Esophagus mucosa (tissue), 1 donor: ENCODE measurements at regions not wholly inside any gene's neighbourhood (a gene's known extent, or its start where the extent isn't known, plus 50 kb on each side); places are given as distances from the start of the nearest gene placed in this dataset.
A peak's percentile ranks its signal among the peaks of the same experiment; 100 is the strongest.

Source experiments
- ATAC-seq: fragments of 200-7000 bp; cut with Tn5 transposase; one replicate; pipeline ENCODE4 v1.9.1; 2020
- donor health status: DM: yes; HTN: yes; CAD: no.

DNA sequence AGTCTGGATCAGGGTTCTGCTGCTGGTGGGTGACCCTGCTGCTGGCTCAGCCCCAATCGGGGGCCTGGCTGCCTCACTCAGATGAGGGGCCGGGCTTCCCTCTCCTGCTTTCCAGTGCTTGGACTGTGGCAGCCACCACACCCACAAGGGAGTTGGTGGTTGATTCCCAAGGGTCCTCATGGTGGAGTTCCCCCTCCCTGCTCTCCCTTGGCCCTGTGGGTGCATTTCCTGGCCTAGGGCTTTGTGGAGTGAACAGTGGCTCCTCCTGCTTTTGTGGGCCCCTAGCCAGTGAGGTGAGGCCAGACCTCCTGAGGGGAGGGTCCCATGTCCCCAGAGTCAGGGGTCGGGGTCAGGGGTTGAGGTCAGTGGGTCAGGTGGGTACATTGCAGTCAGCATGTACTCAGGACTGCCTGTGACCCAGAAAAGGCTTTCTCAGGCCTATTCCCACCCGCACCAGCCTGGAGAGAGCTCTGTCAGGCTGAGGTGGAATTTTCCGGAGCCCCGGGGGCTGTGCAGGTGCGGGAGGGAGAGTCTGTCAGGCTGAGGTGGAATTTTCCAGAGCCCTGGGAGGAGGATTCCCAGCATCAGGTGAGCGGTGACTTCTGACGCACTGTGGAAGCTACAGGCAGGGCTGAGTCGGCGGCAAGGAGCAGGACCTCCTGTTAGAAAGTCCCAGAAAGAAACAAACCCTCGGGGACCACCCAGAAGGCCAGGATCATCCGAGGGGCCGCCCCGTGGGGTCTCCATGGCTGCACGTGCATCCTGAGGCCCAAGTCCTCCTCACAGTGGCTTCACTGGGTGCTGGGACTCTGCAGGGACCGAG lies 94.4 kb upstream of the INSIG1 start:
- no peak for ATAC-seq

GRCh38 chr7:155203882-155204691 lies 93.6 kb upstream of the INSIG1 start:
- ATAC-seq, result no peak

- ATAC-seq, result no peak
Observed at GRCh38 chr7:155204744-155205367, 92.8 kb upstream of the INSIG1 start.

GRCh38 chr7:155205368-155206317 lies 92.0 kb upstream of the INSIG1 start:
- peak; percentile 81 for ATAC-seq

- peak; percentile 26 for ATAC-seq
Observed at GRCh38 chr7:155206318-155207020, 91.2 kb upstream of the INSIG1 start.

- no peak for ATAC-seq
Observed at GRCh38 chr7:155207326-155208002, 90.2 kb upstream of the INSIG1 start.

DNA sequence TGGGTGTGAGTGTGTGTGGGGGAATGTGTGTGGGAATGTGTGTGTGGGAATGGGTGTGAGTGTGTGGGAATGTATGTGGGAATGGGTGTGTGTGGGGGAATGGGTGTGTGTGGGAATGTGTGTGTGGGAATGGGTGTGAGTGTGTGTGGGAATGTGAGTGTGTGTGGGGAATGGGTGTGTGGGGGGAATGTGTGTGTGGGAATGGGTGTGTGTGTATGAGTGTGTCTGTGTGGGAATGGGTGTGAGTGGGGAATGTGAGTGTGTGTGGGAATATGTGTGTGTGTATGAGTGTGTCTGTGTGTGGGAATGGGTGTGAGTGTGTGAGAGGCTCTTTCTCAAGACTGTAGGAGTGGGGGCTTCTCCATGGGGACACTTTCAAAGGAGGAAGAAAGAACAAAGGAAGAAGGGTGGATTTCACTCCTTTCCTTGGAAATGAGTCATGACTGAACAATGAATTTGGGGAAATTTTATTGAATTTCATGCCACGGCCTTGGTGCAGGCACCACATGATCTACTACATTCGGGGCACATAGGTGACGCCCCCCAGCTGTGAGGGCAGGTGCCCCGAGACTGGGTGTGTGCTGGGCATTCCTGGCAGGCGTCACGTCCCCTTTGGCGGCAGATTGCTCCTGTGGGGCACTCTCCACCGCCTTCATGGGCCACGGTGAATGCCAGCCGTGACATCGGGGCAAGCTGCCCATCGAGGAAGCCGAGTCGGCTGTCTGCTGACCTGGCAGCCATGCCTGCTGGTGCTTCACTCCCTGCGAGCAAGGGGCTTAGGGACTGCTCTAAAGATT lies 88.8 kb upstream of the INSIG1 start:
- ATAC-seq, result no peak

GRCh38 chr7:155209478-155210319 lies 88.0 kb upstream of the INSIG1 start:
- ATAC-seq, result no peak

- ATAC-seq, result no peak
Observed at GRCh38 chr7:155210356-155210755, 87.3 kb upstream of the INSIG1 start.

DNA sequence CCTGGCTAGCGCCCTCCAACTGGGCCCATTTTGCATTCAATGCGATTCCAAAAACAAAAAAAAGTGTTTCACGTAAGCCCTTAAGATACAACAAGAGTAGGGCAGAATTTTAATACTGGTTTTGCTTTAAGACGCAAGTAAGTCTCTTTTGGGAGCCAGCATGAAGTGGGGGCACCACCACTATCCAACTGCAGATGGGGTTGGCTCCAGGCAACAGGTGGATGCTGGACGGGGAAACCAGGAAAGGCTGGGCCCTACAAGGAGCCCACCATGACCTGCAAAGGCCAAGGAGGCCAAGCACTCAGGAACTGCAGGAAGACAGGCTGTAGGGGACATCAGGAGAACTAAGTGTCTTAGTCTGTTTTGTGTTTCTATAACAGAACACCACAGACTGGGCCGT lies 86.5 kb upstream of the INSIG1 start:
- no peak for ATAC-seq

DNA sequence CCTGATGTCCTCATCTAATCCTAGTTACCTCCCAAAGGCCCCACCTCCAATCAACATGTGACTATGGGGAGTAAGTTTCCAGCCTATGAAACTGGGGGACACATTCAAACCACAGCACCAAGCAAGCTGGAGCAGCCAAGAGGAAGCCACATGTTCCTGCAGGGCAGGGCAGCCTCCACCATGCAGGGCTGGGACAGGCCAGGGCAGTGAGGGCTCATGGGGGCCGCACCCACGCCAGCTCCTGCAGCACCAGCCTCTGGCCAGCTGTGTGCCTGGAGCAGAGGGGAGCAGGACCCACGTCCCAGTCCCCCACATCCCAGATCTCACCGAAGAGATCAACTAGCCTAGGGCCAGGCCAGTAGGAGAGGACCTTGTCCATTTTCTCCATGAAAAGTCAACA lies 85.9 kb upstream of the INSIG1 start:
- ATAC-seq, result no peak

DNA sequence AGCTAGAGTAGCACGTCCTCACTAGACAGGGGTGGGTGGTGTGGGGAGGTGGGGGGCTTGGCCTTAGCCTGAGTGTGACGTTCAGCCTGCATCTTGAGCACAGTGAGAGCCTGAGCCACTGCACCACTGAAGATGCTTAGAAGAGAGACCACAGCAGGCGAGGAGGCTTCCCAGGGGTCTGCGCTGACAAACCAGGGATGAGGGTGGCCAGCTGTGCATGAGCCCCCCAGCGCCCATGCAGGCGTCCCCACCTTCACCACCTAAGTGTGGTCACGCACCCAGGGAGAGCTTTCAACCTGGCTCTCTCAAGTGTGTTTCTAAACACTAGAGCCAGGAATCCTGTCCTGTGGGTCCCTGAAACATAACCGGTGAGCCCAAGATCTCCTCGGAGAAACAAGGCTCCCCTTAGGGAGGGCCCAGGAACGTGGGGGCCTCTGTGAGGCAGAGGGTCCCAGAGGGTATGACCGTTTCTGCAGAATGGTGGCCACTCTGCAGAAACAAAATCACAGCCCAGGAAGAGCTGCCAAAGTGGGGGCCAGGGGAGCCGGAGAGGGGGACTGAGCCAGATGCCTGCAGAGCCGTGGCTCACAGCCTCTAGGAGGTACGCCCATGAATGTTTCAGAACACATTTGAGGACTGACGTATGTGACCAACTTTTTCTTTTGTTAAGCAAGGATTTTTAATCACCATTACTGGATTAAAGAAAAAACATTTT lies 85.2 kb upstream of the INSIG1 start:
- ATAC-seq, result no peak

DNA sequence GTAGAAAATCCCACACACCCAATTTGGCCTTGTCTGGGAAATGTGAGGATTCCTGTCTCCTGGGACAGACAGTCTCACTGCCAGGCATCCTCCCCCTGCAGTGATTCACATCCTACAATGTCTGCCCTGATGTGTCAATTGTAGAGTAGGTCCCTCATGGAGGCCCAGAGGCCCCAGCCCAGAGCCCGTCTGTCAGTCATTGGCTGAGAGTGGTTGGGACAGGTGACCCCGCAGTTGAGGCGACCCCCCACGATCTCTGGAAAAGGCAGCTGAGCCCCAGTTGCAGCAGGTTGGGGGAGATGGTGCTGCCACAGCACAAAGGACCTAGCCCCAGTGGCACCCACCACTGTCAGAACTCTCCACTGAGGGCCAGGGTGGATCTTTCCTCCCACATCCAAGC lies 84.3 kb upstream of the INSIG1 start:
- no peak for ATAC-seq

DNA sequence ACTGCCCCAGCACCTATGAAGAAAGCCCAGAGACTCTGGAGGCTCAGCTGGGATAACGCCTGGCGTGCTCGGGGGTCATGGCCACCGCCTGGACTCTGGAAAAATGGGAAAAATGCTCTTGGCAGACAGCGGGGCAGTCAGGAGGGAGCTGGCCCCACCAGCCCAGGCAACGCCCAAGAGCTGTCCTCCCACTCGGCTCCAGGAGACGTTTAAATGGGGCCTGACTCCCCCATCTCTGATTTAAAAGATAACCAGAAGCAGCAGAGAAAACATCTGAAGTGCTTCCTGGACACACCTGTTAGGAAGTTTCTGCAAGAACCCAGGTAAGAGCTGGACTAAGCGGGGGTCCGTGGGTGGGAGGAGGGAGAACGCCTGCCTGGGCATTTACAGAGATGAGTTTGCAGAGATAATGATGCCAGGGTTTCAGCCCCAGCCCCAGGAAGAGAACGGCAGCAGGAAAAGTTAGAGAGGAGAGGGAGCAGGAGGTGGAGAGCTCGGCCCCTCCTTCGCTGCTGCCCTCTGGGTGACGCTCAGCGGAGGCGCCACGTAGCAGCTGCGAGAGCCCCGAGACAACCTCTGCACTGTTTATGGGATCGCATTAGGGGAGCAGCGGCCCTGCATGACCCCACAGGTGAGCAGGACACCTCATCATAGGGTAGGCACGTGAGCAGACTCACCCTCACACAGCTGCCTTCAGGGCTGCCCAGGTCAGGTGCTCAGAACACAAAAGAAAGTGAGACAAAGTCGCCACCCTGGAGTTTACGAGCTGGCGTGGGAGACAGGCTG lies 83.5 kb upstream of the INSIG1 start:
- ATAC-seq, result peak; percentile 16

DNA sequence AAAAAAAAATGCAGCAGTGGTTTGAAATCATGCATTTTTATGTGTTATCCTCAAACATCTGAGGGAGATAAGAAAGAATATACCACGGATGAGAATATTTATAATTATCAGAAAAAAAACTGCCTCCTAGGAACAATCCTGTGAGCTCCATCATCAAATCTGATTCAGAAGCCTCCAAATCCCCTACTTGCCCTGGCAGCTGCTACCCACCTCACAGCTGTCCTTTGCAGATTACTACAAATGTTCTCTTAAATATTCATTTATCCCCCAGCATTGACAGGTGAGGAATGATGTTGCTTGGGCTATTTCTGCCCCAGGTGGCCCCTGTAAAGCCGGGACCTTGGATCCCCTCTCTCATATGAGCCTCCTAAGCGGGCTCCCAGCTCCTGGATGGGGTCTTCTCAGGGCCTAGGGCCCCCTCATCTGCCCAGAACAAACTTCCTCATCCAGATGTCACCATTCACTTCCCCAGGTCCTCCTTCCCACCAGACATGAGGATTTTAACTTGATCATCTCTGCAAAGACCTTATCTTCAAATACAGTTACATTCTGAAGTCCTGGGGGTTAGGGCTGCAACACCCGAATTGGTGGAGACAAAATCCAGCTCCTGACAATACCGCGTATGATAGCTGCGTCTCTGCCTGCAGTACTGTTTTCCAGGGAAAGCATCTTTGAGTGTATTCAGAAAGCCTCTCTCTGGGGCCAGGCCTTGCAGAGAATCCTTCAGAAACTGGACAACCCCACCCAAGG lies 81.9 kb upstream of the INSIG1 start:
- no peak for ATAC-seq

DNA sequence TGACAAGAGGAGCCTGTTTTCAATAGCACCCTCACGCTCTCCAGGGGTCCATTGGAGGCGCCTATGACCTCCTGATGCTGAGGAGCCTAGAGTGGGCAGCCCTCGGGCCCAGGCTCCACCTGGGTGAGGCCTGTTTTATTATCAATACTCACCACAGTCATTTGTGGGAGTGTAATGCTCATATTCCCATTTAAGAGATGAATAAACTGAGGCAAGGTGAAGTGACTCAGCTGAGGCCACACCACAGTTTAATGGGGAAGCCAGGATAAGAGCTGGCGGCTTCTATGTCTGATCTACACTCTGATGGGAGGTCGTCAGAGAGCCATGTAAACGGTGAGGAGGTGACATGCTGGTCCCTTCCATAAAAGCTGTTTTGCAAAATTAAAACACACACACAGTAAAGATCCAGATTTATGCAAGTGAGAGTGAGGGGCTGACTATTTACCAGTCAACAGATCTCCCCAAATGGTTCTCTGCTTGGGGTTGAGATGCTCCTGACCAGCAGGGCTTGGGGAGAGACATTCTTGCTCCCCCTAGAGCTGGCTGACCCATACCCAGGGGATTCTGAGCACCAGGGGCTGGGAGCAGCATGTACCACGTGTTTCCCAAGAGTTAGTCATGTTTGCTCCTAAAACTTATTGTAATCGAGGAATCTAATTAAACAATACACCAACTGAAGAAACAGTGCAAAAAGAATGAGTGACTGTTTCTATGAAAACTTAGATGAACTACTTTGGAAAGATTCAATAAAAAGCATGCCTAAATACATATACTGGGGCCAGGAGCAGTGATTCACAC lies 81.0 kb upstream of the INSIG1 start:
- ATAC-seq, result no peak
